ENCODE measurements at regions not wholly inside any gene's neighbourhood (a gene's known extent, or its start where the extent isn't known, plus 50 kb on each side); places are given as distances from the start of the nearest gene placed in this dataset.

DNA sequence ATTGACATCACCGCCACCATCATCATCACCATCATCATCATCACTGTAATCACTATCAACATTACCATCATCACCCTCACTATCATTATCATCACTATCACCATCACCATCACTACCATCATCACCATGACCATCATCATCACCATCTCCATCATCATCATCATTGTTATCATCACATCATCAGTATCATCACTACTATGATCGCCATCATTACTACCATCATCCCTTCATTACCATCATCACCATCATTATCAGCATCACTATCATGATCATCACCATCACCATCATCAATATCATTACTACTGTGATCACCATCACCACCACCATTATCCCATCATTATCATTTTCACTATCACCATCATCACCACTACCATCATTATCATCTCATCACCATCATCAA lies 368.3 kb downstream of the SEC14L1 start:
- H3K27me3 Mint-ChIP-seq, result no peaks in the 10 kb centered on the region
- intact Hi-C loops (cut with micrococcal nuclease), result no loop called here

DNA sequence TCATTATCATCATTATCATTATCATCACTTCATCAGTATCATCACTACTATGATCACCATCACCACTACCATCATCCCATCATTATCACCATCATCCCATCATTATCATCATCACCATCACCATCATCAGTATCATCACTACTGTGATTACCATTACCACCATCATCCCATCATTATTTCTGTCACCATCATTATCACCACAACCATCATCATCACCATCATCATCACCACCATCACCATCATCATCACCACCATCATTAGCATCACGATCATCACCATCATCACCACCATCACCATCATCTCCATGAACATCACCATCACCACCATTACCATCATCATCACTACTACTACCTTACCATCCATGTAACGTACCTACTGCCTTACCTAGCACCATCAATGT lies 368.8 kb downstream of the SEC14L1 start:
- peaks cover 4% of the 10 kb centered on the region for H3K36me3 Mint-ChIP-seq
- intact Hi-C loops (cut with micrococcal nuclease), result no loop called here

More for the DNA sequence above, 368.3 kb downstream of the SEC14L1 start:
- H3K9me3 Mint-ChIP-seq, result peaks cover 13% of the 10 kb centered on the region
- H3K36me3 Mint-ChIP-seq, result peaks cover 4% of the 10 kb centered on the region
- CTCF ChIA-PET, result no interaction called here
- POLR2A ChIA-PET, result no interaction called here
- no peak for DNase-seq
- no peak overlapping the region for H3K4me3 Mint-ChIP-seq
- H3K27ac Mint-ChIP-seq, result no peak overlapping the region
- no peaks in the 10 kb centered on the region for H3K4me1 Mint-ChIP-seq (ENCODE audit: low read depth)

DNA sequence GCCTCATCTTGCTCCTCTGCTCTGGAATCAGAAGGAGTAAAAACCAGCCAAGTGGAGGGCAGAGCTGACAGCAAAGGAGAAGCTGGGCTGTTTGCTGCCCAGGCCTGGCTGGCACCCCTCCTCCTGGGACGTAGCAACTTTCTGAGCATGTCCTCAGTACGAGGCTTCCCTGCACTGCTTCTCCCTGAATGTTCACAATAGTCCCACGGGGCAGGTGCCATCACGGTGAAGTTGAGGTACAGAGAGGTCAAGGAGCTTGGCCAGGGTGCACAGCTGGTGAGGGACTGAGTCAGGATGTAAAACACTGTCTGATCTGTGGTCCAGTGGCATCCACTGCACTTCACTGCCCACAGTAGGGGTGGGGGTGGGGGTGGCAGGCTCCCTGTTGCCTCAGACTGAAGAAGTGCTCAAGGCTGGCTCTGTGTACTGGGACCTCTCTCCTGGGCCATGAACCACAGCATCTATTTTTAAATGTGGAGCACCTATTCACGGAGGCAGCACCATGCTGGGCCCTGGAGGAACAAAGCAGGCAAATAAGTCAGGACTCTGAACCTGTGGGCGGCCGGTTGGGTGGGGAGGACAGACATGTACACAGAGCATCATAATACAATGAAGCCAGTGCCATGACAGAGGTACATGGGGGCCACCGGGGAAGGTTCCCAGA lies 369.5 kb downstream of the SEC14L1 start:
- no peak for DNase-seq
- CTCF ChIA-PET, result no interaction called here
- H3K36me3 Mint-ChIP-seq, result peaks cover 4% of the 10 kb centered on the region
- intact Hi-C loops (cut with micrococcal nuclease), result no loop called here
- no peaks in the 10 kb centered on the region for H3K4me1 Mint-ChIP-seq (ENCODE audit: low read depth)
- no peak overlapping the region for H3K27ac Mint-ChIP-seq
- no peak overlapping the region for H3K4me3 Mint-ChIP-seq
- no peaks in the 10 kb centered on the region for H3K27me3 Mint-ChIP-seq
- H3K9me3 Mint-ChIP-seq, result peaks cover 13% of the 10 kb centered on the region
- POLR2A ChIA-PET, result interaction anchor here (0.6 kb wide), 1 partner anchor 44 kb away, joined by 3 read pairs; no protein-coding TSS in a partner anchor

More for the DNA sequence above, 368.8 kb downstream of the SEC14L1 start:
- Mint-ChIP-seq H3K27ac (no peak overlapping the region), H3K4me1 (ENCODE audit: low read depth) (no peaks in the 10 kb centered on the region), H3K4me3 (no peak overlapping the region), H3K9me3 (peaks cover 13% of the 10 kb centered on the region), H3K27me3 (no peaks in the 10 kb centered on the region)
- ChIA-PET CTCF (no interaction called here), POLR2A (no interaction called here)
- no peak for DNase-seq

DNA sequence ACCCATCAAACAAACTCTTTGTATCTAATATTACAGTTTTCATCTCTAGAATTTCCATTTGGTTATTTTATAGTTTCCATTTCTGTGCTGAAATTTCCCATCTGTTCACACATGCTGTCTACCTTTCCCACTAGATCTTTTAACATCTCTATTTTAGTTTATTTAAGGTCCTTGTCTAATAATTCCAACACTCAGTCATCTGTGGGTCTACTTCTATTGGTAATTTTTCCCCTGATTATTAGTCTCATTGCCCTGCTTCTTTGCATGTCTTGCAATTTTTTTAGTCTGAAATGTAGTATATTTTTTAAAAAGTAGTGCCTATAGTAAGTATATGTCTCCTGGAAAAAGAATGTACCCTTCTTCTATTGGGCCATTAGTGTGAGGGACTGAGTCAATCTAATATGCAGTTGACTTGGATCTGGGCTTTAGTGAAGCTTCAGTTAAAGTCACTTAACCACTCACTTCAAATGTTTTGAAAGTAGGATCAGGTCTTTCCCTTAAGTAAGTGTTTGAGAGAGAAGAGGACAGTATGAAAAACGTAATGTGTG lies 370.8 kb downstream of the SEC14L1 start:
- intact Hi-C loops (cut with micrococcal nuclease), result no loop called here
- POLR2A ChIA-PET, result no interaction called here

DNA sequence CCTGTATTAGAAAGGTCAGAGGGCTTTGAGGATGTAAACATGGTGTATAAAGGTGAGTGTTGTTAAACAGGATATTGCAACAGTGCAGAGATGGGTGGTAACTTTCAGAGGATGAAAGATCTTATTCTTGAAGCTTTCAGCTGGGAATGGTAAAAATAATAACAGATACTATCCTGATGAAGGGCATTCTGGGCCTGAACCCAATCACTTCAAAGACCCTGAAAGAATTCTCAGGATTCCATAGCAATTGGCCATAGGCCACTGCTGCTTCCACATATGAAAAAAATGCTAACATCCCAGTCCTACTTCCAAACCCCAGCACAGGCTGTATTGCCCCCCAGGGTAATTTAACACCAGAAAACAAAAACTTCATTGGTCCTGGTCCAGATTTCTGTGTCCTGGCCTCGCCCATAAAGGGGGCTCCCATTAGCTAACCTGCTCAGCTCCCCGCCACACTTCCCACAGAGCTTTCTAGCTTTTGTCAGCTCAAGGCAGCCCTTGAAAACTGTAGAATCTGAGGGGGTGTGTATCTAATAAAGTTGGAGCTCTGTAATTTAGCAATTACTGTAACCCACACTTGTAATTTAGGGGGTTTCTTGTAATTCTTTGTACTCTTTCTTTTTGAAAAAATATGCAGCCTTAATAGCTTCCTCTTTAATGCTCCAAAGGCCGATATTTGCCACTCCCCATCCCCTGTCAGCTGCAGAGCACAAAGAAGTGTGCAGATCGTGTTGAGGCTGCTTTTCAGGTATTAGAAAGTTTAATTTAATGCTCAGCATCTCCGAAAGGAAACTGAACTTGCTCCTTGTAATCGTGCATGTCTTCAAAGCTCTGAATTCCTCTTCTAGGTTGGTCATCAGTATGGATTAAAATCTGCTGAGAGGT lies 371.5 kb downstream of the SEC14L1 start:
- ChIA-PET POLR2A (no interaction called here), CTCF (interaction anchor here (0.9 to 1.2 kb wide), 3 partner anchors 11 to 83 kb away, joined by 3 to 4 read pairs (median 3); no protein-coding TSS in a partner anchor)
- H3K9me3 Mint-ChIP-seq, result peaks cover 13% of the 10 kb centered on the region
- H3K27me3 Mint-ChIP-seq, result no peaks in the 10 kb centered on the region
- no peak overlapping the region for H3K4me3 Mint-ChIP-seq
- H3K27ac Mint-ChIP-seq, result no peak overlapping the region
- intact Hi-C loops (cut with micrococcal nuclease), result no loop called here
- H3K36me3 Mint-ChIP-seq, result peaks cover 4% of the 10 kb centered on the region
- DNase-seq, result no peak
- H3K4me1 Mint-ChIP-seq (ENCODE audit: low read depth), result peaks cover 8% of the 10 kb centered on the region

More for the DNA sequence above, 370.8 kb downstream of the SEC14L1 start:
- Mint-ChIP-seq H3K27ac (no peak overlapping the region), H3K27me3 (no peaks in the 10 kb centered on the region), H3K4me3 (no peak overlapping the region), H3K4me1 (ENCODE audit: low read depth) (peaks cover 3% of the 10 kb centered on the region), H3K36me3 (peaks cover 4% of the 10 kb centered on the region), H3K9me3 (peaks cover 13% of the 10 kb centered on the region)
- CTCF ChIA-PET, result interaction anchor here (1.2 kb wide), 1 partner anchor 82 kb away, joined by 3 read pairs; no protein-coding TSS in a partner anchor
- no peak for DNase-seq

DNA sequence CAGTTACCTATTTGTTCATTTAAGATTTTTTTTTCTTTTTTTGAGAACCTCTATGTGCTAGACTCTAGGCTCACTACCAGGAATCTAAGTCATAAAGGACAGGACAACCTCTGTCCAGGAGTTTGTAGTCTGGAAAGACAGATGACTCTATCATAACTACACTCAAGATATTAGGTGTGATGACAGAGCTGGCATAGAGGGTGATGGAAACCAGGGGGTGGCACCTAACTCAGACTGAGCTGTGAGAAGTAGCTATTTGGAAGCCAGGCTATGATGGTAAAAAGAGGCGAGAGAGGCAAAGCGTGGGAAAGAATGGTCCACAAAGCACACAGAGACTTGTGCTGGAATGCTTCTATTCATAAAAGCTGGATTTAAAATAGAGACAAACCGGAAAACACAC lies 372.3 kb downstream of the SEC14L1 start:
- ChIA-PET POLR2A (no interaction called here), CTCF (interaction anchor here (0.9 to 1.0 kb wide), 2 partner anchors 12 kb away, joined by 3 to 4 read pairs; no protein-coding TSS in a partner anchor)
- H3K36me3 Mint-ChIP-seq, result peaks cover 4% of the 10 kb centered on the region
- intact Hi-C loops (cut with micrococcal nuclease), result no loop called here
- no peaks in the 10 kb centered on the region for H3K27me3 Mint-ChIP-seq
- peaks cover 8% of the 10 kb centered on the region for H3K4me1 Mint-ChIP-seq (ENCODE audit: low read depth)
- peaks cover 13% of the 10 kb centered on the region for H3K9me3 Mint-ChIP-seq
- no peak overlapping the region for H3K4me3 Mint-ChIP-seq
- no peak overlapping the region for H3K27ac Mint-ChIP-seq
- no peak for DNase-seq

DNA sequence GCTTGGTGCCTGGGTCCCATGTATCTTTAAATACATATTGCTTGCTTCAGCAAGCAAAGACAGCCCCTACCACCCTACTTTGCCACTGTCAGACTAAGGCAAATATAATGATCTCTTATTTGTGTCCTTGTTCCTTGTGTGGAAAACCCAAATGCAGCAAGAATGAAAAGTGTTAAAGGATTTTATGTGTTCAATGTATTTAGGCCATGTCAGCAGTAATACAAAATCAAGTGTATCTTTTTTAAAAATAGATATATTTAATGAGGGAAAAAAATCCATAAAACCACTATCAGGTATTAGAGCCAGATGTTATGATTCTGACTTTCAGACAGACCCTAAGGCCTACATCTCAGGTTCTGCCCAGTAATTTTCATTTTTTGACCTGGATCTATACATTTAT lies 374.5 kb downstream of the SEC14L1 start:
- ChIA-PET POLR2A (no interaction called here), CTCF (interaction anchor here (0.9 to 1.6 kb wide), 2 partner anchors 28 to 86 kb away, joined by 3 read pairs; no protein-coding TSS in a partner anchor)
- Mint-ChIP-seq H3K27ac (no peak overlapping the region), H3K36me3 (peaks cover 4% of the 10 kb centered on the region), H3K27me3 (no peaks in the 10 kb centered on the region), H3K4me3 (no peak overlapping the region), H3K4me1 (ENCODE audit: low read depth) (peaks cover 8% of the 10 kb centered on the region), H3K9me3 (peaks cover 13% of the 10 kb centered on the region)
- intact Hi-C loops (cut with micrococcal nuclease), result no loop called here
- DNase-seq, result no peak

DNA sequence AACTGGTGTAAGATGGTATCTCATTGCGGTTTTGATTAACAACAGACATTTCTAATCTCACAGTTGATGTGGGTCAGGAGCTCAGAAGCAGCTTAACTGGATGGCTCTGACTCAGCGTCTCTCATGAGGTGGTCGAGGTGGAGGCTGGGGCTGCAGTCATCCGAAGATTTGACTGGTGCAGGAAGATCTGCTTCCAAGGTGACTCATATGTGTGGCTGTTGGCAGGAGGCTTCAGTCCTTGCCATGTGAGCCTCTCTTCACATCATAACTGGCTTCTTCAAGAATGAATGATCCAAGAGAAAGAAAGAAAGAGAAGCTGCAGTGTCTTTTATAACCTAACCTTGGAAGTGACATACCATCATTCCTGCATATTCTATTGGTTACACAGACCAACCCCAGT lies 376.1 kb downstream of the SEC14L1 start:
- no peaks in the 10 kb centered on the region for H3K27me3 Mint-ChIP-seq
- H3K27ac Mint-ChIP-seq, result no peak overlapping the region
- intact Hi-C loops (cut with micrococcal nuclease), result no loop called here
- H3K9me3 Mint-ChIP-seq, result peaks cover 3% of the 10 kb centered on the region
- no peak overlapping the region for H3K4me3 Mint-ChIP-seq
- CTCF ChIA-PET, result interaction anchor here (1.1 to 1.3 kb wide), 2 partner anchors 86 to 87 kb away, joined by 3 read pairs; no protein-coding TSS in a partner anchor
- DNase-seq, result peak; percentile 62
- peaks cover 8% of the 10 kb centered on the region for H3K4me1 Mint-ChIP-seq (ENCODE audit: low read depth)
- no peaks in the 10 kb centered on the region for H3K36me3 Mint-ChIP-seq
- POLR2A ChIA-PET, result no interaction called here

DNA sequence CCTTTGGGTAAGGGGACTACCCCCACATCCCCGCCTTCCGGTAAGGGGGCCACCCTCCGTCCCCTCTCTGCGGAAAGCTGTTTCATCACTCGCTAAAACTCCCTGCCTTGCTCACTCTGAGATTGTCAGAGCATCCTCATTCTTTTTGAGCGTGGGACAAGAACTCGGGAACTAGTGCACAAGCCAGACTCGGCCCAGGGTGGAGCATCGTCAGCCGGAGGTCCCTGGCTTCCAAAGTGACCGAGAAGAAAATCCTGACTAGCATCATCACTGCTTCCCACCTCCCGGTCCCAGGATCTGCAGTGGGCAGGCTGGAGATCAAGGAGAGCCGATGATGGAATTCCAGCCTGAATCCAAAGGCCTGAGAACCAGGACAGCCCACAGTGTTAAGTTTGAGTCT lies 380.3 kb downstream of the SEC14L1 start:
- DNase-seq, result no peak
- Mint-ChIP-seq H3K9me3 (no peaks in the 10 kb centered on the region), H3K27ac (no peak overlapping the region), H3K27me3 (no peaks in the 10 kb centered on the region), H3K36me3 (no peaks in the 10 kb centered on the region), H3K4me1 (ENCODE audit: low read depth) (peaks cover 8% of the 10 kb centered on the region), H3K4me3 (no peak overlapping the region)
- ChIA-PET POLR2A (no interaction called here), CTCF (no interaction called here)
- intact Hi-C loops (cut with micrococcal nuclease), result no loop called here

DNA sequence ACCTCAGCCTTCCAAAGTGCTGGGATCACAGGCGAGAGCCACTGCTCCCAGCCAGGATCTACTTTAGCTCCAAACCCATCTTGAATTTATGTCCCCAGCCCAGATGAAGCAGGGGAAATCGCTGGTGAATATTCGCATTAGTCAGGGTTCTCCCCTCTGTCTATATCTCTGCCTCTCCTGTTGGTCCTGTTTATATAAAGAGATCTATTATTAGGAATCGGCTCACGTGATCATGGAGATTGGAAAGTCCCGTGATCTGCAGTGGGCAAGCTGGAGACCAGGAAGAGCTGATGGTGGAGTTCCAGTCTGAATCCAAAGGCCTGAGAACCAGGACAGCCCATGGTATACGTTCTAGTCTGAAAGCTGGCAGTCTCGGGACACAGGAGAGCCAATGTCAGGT lies 382.8 kb downstream of the SEC14L1 start:
- no peaks in the 10 kb centered on the region for H3K36me3 Mint-ChIP-seq
- H3K27ac Mint-ChIP-seq, result no peak overlapping the region
- intact Hi-C loops (cut with micrococcal nuclease), result no loop called here
- H3K27me3 Mint-ChIP-seq, result peaks cover 9% of the 10 kb centered on the region
- no peak for DNase-seq
- POLR2A ChIA-PET, result no interaction called here
- no peaks in the 10 kb centered on the region for H3K9me3 Mint-ChIP-seq
- no peaks in the 10 kb centered on the region for H3K4me1 Mint-ChIP-seq (ENCODE audit: low read depth)
- CTCF ChIA-PET, result interaction anchor here (0.8 kb wide), 2 partner anchors 192 to 496 kb away, joined by 3 read pairs; no protein-coding TSS in a partner anchor
- H3K4me3 Mint-ChIP-seq, result no peak overlapping the region

DNA sequence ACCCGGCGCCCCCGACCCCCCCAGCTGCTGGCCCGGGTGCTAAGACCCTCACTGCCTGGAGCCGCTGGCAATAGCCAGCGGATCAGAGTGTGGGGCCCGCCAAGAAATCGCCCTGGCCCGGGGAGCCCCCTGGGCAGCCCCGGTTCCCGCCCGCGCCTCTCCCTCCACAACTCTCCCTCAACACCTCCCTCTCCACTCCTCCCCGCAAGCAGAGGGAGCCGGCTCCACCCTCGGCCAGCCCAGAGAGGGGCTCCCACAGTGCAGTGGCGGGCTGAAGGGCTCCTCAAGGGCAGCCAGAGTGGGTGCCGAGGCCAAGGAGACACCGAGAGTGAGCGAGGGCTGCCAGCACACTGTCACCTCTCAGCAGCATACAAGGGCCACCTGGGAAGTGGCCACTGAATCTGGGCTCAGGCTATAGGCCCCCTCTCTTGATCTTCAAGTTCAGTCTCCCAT lies 385.5 kb downstream of the SEC14L1 start:
- DNase-seq, result no peak
- no peak overlapping the region for H3K4me3 Mint-ChIP-seq
- ChIA-PET POLR2A (no interaction called here), CTCF (interaction anchor here (1.7 kb wide), 1 partner anchor 95 kb away, joined by 5 read pairs; no protein-coding TSS in a partner anchor)
- no peaks in the 10 kb centered on the region for H3K9me3 Mint-ChIP-seq
- H3K36me3 Mint-ChIP-seq, result no peaks in the 10 kb centered on the region
- peaks cover 15% of the 10 kb centered on the region for H3K27me3 Mint-ChIP-seq
- peaks cover 2% of the 10 kb centered on the region for H3K4me1 Mint-ChIP-seq (ENCODE audit: low read depth)
- H3K27ac Mint-ChIP-seq, result no peak overlapping the region
- intact Hi-C loops (cut with micrococcal nuclease), result no loop called here

DNA sequence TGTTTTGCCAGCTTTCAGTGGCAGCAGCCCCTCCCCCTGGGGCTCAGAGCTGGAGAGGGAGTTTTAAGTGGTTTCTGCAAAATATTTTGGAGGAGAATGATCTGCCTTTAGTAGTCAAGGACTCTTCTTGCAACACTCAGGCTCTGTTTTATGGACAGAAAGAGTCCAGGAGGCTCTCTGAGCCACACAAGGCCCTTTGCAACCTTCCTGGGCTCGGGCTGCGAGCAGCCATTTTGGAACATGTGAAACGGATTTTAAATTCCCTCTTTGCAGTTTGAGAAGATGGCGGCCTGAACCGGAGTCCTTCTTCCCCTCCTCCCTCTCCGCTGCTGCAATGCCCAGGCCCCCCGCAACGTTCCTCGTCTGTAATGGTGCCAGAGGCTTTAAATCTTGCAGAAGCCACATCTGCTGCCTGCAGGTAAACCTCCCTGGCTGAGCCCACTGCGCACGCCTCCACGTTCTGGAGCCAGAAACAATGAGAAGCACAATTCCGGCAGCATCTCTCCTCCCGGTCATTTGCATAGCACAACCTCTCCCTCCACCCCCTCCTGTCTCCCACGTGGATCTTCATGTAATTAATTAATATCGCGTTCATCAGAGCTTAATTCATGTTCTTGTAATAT lies 386.1 kb downstream of the SEC14L1 start:
- Mint-ChIP-seq H3K4me1 (ENCODE audit: low read depth) (peaks cover 2% of the 10 kb centered on the region), H3K27me3 (peaks cover 15% of the 10 kb centered on the region), H3K36me3 (no peaks in the 10 kb centered on the region), H3K4me3 (no peak overlapping the region), H3K9me3 (no peaks in the 10 kb centered on the region), H3K27ac (no peak overlapping the region)
- ChIA-PET POLR2A (no interaction called here), CTCF (no interaction called here)
- DNase-seq, result no peak
- intact Hi-C loops (cut with micrococcal nuclease), result no loop called here
